GM12875 (cell line): ENCODE measurements at regions not wholly inside any gene's neighbourhood (a gene's known extent, or its start where the extent isn't known, plus 50 kb on each side); places are given as distances from the start of the nearest gene placed in this dataset.

Experiments
- H3K4me3 ChIP-seq: one replicate; pipeline ENCODE4 v1.5.1; 2011; ENCODE audit warnings: low read depth, low read length, control low read depth
- TF ChIP-seq, protein P1 (sequence below): IDR thresholded peaks from 2 replicates; pipeline ENCODE4 v1.5.1; 2011; ENCODE audit warnings: low read depth, mild to moderate bottlenecking, control low read depth, inconsistent platforms, low read length, moderate library complexity, borderline replicate concordance; ENCODE audit not compliant: insufficient read depth

- H3K4me3 ChIP-seq, result no peak overlapping the region
- TF ChIP-seq, protein P1, sequence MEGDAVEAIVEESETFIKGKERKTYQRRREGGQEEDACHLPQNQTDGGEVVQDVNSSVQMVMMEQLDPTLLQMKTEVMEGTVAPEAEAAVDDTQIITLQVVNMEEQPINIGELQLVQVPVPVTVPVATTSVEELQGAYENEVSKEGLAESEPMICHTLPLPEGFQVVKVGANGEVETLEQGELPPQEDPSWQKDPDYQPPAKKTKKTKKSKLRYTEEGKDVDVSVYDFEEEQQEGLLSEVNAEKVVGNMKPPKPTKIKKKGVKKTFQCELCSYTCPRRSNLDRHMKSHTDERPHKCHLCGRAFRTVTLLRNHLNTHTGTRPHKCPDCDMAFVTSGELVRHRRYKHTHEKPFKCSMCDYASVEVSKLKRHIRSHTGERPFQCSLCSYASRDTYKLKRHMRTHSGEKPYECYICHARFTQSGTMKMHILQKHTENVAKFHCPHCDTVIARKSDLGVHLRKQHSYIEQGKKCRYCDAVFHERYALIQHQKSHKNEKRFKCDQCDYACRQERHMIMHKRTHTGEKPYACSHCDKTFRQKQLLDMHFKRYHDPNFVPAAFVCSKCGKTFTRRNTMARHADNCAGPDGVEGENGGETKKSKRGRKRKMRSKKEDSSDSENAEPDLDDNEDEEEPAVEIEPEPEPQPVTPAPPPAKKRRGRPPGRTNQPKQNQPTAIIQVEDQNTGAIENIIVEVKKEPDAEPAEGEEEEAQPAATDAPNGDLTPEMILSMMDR, result no peak
Observed at GRCh38 chr9:79383096-79383495, 188.7 kb upstream of the TLE4 start.

DNA sequence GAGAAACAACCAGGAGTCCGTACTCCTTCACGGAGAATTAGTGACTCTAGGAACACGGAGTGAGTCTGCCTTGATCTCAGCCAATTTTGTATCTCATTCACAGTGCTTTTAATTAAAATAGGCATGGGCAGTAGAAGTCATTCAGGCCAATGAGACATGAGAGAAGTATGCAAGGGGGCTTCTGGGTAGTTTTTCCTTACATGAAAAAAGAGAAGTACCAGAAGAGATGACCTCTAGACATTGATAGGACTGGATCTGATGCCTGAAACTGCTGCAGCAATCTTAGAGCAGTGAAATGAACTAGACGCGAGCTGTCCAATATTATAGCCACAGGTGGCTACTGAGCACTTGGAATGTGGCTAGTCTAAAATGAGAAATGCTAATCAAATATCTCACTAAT, 187.7 kb upstream of the TLE4 start:
- H3K4me3 ChIP-seq, result no peak overlapping the region
- TF ChIP-seq, protein P1, result no peak

DNA sequence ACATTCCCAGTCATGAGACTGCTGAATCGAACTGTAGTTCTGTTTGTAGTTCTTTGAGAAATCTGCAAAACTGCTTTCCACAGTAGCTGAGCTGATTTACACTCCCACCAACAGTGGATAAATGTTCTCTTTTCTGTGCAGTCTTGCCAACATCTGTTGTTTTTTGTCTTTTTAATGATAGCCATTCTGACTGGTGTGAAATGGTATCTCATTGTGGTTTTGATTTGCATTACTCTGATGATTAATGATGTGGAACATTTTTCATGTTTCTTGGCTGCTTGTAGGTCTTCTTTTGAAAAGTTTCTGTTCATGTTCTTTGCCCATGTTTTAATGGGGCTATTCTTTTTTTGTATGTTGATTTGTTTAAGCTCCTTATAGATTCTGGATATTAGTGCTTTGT, 187.3 kb upstream of the TLE4 start:
- TF ChIP-seq, protein P1, result no peak
- no peak overlapping the region for H3K4me3 ChIP-seq

DNA sequence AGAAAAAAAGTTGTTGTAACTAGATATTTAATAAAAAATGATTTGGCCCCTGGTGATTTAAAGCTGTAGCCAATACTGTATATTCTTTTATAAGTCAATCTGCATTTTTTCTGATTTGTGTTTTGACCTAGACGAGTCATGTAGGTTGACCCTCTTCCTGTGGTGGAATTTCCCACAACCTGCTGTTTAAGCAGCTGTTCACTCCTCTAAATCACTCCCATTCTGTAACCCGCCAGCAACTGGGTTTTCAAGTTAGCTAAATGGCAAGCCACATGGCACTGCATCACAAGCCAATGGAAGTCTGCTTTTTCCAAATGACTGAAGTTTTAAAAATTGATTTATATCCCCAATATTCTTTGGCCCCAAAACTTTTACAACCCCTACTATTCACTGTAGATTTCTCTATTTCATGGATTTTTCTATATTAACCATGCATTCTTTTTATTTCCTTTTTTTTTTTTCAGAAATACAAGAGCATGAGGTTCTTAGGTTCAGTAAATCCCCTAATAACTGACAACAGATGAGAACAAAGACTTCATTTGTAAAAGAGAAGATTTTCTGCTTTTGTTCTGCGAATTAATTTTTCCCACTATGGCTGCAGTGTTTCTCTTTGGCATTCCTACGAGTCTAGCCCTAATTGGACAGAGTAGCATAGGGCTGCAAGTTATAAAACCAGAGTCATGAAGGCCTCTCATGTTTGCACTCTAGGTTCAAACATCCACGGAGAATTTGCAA, 184.5 kb upstream of the TLE4 start:
- no peak overlapping the region for H3K4me3 ChIP-seq
- TF ChIP-seq, protein P1, result no peak

DNA sequence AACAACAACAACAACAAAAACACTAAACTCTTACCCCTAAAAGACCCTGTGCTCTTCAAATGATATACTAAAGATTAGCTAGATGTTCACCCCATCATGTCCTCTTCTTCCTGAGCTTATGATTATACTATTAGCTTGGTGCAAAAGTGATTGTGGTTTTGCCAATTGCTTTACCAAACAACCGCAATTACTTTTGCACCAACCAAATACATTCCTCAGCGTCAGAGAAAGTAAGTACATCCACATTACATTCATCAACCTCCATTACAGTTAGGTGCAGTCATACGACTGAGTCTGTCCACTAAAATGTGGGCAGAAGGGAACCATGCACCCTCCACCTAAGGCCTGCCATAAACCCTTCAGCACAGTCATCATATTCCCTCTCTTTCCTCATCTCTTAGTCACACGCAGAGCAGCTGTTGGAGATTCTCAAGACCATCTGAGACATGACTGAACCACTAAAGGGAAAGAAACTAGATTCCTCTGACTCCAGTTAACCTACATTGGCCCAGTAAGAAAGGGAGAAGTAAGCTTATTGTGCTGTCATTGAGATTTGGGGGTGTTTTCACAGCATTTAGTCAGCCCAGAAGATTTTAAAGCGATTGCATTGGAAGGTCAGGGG, 181.6 kb upstream of the TLE4 start:
- TF ChIP-seq, protein P1, result no peak
- no peak overlapping the region for H3K4me3 ChIP-seq

DNA sequence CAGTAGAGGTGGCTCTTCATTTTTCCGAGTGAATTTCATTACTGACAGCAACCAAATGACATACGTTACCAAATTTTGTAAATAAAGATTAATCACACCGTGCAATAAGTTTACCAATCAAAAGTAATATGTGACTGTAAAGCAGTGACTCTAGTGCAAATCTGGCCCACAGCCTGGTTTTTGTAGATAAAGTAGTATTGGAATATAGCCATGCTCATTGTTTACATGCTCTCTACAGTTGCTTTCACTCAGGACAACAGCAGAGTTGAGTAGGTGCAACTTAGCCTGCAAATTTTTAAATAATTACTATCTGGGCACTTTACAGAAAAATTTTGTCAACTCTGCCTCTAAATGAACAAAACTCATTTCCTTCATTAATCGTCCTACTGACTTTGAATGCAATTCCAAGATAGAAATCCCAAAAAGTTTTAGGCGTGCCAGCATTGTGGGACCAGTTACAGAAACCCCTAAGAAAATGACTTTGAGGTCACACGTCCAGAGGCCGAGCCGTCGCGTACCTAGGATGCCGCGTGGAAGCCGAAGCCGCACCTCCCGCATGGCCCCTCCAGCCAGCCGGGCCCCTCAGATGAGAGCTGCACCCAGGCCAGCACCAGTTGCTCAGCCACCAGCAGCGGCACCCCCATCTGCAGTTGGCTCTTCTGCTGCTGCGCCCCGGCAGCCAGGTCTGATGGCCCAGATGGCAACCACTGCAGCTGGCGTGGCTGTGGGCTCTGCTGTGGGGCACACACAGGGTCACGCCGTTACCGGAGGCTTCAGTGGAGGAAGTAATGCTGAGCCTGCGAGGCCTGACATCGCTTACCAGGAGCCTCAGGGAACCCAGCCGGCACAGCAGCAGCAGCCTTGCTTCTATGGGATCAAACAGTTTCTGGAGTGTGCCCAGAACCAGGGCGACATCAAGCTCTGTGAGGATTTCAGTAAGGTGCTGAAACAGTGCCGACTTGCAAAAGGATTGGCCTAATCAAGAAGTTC, 180.7 kb upstream of the TLE4 start:
- TF ChIP-seq, protein P1, result no peak
- H3K4me3 ChIP-seq, result no peak overlapping the region

DNA sequence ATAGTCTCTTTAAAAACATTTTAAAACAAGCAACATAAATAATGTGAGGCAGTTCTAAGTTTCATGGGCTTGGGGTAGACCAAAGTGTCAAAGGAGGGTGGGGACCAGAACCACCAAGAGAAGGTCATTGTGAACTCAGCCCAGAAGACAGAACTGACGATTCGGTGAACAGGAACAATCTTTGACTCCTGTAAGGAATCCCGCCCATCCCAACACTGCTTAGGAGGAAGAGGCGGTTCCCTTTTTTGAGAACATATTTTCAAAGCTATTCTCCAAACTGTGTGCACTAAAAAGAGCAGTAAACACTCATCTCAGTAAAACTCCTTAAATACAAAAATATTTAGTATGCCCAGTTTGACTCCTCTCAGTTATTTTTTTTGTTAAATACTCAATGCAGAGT, 176.5 kb upstream of the TLE4 start:
- TF ChIP-seq, protein P1, result no peak
- H3K4me3 ChIP-seq, result no peak overlapping the region
